Renal cortical epithelial cell (primary cell): ENCODE measurements at regions not wholly inside any gene's neighbourhood (a gene's known extent, or its start where the extent isn't known, plus 50 kb on each side); places are given as distances from the start of the nearest gene placed in this dataset.

Source experiments
- DNase-seq: peaks from one replicate; pipeline ENCODE4 v3.0.0-alpha.2; 2011; ENCODE audit warnings: low read depth

DNA sequence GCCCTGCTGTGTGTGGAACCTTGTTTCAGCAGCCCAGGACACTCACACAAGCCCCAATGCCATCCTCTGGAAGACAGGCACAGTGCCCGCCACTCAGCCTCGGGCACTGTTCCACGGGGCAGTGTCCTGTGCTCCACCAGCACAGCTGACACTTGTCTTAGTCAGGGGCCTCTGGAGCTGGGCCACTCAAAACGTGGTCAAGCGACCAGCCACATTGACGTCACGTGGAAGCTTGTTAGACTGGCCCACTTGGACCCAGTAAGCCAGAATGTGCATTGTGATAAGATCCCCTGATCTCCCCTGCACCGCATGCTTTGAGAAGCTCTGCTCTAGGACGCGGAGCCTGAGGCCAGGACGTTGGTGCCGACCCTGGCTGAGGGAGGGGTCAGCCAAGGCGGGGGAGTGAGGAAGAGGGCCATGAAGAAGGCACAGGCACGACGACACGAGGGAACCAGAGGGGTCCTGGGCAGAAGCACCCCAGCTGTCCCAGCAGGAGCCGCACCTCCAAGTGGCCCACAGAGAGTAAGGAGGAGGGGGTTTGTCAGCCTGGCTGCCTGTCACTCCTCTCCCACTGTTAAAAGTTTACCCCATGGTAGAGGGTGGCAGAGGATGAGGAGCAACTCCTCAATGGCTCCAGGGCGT is 64.6 kb downstream of the LINC01488 start:
- no peak for DNase-seq

DNA sequence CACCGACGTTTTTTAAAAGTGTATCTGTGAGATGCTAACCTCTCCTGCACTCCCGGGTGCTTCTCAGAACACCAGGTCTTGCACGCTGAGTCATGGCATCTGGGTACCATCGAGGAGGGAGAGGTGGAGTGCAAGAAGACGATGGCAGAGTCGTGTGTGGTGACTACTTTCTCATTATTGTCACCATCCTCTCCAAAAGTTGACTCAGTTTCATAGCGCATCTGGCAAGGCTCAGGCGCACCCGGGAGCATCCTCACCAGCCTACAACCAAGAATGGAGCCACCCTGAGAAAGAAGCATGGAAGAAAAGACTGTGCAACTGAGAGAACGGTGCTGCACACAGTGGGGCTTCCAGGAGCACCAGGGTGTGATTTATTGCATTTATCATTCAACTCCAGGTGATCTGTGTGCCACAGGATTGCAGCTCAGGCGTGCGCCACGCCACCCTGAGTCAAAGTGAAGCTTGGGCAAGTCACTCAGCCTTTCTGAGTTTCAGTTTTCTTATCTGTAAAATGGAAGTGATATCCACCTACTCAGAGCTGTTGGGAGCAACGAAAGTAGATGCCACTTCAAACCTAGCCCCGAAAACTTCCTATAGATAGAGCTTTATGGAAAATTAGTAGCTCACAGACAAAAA is 65.4 kb downstream of the LINC01488 start:
- no peak for DNase-seq

DNA sequence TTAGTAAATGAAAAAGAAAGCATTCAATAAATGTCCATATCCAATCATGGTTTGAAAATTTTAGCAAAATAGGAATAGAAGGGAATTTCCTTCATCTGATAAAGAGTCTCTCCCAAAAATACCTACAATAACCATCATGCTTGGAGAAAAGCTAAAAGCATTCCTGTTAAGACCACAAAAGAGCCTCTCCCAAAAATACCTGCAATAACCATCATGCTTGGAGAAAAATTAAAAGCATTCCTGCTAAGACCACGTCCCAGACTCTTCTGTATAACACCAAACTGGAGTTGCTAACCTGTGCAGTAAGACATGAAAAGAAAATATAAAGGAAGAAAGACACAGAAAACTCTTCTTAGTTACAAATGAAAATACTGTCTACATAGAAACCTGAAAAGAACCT is 69.4 kb downstream of the LINC01488 start:
- DNase-seq, result no peak

DNA sequence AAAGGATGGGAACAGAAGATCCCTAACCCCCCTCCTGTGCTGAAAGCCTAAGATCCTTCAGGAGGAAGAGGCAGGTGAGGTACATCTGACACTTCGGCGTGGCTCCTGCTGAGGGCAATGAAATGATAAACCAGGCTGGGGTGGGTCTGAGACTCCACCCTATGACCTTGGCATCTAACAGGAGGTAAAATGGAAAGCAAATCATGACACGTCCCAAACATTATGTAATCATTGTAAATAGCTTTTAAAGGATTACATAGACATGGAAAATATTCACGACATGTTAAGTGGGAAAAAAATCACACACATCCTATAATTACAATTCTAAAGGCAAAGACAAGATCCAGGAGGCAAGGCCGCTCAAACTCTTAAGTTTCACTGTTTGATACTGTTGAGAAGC is 70.5 kb downstream of the LINC01488 start:
- DNase-seq, result no peak

DNA sequence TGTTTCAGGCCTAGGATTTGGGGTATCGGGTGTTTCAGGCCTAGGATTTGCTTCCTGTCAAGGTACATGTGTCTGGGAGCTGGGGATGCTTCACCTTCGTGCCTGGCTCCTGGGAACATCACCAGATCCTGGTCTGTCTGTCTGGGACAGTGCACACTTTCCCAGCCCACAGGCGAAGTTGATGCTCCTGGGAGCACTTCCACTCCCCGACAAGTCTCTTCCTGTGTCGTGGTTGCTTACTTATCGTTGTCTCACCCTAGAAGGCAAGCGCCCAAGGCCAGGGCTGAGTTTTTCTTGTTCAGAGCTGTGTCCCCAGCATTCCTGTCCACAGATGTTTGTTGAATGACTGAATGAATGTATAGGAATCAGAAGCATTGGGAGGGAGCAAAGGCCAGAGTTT is 71.5 kb downstream of the LINC01488 start:
- no peak for DNase-seq

- DNase-seq, result no peak
Measured at GRCh38 chr11:69553416-69554357, 72.2 kb downstream of the LINC01488 start.

GRCh38 chr11:69554849-69555248 is 73.4 kb downstream of the LINC01488 start:
- peak; percentile 24 for DNase-seq

- DNase-seq, result no peak
Measured at GRCh38 chr11:69557266-69557665, 75.8 kb downstream of the LINC01488 start.

GRCh38 chr11:69558519-69558941 is 77.1 kb downstream of the LINC01488 start:
- DNase-seq, result no peak

GRCh38 chr11:69559181-69559580 is 77.7 kb downstream of the LINC01488 start:
- DNase-seq, result no peak

GRCh38 chr11:69560141-69560790 is 78.8 kb downstream of the LINC01488 start:
- no peak for DNase-seq

GRCh38 chr11:69562302-69562701 is 78.7 kb upstream of the CCND1 start:
- DNase-seq, result no peak

- DNase-seq, result no peak
Measured at GRCh38 chr11:69562816-69563215, 78.1 kb upstream of the CCND1 start.

GRCh38 chr11:69563306-69563705 is 77.7 kb upstream of the CCND1 start:
- no peak for DNase-seq

GRCh38 chr11:69563946-69564775 is 76.8 kb upstream of the CCND1 start:
- DNase-seq, result peak; percentile 40

DNA sequence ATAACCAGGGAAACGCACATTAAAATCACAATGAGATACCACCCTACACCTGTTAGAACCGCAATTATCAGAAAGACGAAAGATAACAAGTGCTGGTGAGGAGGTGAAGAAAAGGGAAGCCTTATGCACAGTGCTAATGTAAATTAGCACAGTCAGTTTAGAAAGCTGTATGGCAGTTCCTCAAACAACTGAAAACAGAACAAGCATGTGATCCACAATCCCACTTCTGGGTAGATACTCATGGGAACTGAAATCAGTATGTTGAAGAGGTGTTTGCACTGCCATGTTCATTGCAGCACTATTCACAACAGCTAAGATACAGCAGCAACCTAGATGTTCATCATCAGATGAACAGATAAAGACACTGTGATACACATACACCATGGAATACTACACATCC is 75.0 kb upstream of the CCND1 start:
- DNase-seq, result no peak

DNA sequence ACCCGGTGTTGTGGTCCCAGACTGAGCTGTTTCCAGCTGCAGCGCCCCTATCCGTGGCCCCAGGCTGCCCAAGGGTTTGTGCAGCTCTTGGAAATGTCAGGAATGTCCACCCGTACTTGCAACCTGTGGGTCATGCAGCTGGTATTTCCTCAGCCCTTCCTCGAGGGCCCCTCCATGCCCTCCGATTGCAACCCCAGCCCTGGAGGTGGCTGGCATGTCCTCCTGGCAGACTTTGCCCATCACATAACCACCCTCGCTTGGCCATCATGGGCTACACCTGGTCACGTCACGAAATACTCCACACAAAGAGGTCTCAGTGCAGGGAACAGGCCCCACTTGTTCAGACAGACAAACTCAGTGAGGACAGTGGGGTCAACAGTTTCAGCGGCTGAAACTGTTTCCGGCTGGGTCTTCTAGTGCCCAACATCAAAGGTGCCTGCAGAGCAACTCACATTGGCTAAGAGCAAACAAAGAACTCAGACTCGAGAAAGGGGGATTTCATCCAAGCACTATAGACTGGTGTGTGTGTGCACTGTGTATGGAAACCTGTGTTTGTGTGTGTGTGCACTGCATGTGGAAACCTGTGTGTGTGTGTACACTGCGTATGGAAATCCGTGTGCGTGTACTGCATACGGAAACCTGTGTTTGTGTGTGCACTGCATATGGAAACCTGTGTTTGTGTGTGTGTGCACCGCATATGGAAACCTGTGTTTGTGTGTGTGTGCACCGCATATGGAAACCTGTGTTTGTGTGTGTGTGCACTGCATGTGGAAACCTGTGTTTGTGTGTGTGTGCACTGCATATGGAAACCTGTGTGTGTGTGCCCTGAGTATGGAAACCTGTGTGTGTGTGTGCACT is 72.8 kb upstream of the CCND1 start:
- peak; percentile 4 for DNase-seq

DNA sequence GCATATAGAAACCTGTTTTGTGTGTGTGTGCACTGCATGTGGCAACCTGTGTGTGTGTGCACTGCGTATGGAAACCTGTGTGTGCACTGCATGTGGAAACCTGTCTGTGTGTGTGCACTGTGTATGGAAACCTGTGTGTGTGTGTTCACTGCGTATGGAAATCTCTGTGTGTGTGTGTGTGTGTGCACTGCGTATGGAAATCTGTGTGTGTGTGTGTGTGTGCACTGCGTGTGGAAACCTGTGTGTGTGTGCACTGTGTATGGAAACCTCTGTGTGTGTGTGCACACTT is 72.2 kb upstream of the CCND1 start:
- DNase-seq, result no peak

GRCh38 chr11:69569306-69570200 is 71.4 kb upstream of the CCND1 start:
- DNase-seq, result no peak
